Hepatocyte (in vitro differentiated cells): ENCODE measurements at regions not wholly inside any gene's neighbourhood (a gene's known extent, or its start where the extent isn't known, plus 50 kb on each side); places are given as distances from the start of the nearest gene placed in this dataset.

Experiments
- DNase-seq: peaks from one replicate; pipeline ENCODE4 v3.0.0-alpha.2; 2016; ENCODE audit warnings: low spot score
- H2AFZ ChIP-seq: fragments of 200-600 bp; sonication (generic); 2 replicates; pipeline ENCODE4 v1.6.0; 2016; ENCODE audit warnings: antibody characterized with exemption, mild to moderate bottlenecking
- H3K27ac ChIP-seq: fragments of 200-600 bp; sonication (generic); 2 replicates; pipeline ENCODE4 v1.5.1; 2016; ENCODE audit warnings: mild to moderate bottlenecking
- H3K27me3 ChIP-seq: fragments of 200-600 bp; sonication (generic); 2 replicates; pipeline ENCODE4 v1.6.1; 2016
- H3K36me3 ChIP-seq: fragments of 200-600 bp; sonication (generic); replicated peaks from 2 replicates; pipeline ENCODE4 v1.5.1; 2016; ENCODE audit warnings: low read depth; ENCODE audit not compliant: insufficient read depth
- H3K4me1 ChIP-seq: fragments of 200-600 bp; sonication (generic); 2 replicates; pipeline ENCODE4 v1.5.1; 2016; ENCODE audit warnings: mild to moderate bottlenecking, moderate library complexity; ENCODE audit not compliant: insufficient read depth
- H3K4me2 ChIP-seq: fragments of 200-600 bp; sonication (generic); 2 replicates; pipeline ENCODE4 v1.6.0; 2016
- H3K4me3 ChIP-seq: fragments of 200-600 bp; sonication (generic); 2 replicates; pipeline ENCODE4 v1.5.1; 2016; ENCODE audit warnings: mild to moderate bottlenecking
- H3K79me2 ChIP-seq: fragments of 200-600 bp; sonication (generic); 2 replicates; pipeline ENCODE4 v1.6.0; 2017; ENCODE audit warnings: mild to moderate bottlenecking
- H3K9me2 ChIP-seq: fragments of 200-600 bp; sonication (generic); replicated peaks from 2 replicates; pipeline ENCODE4 v1.6.0; 2017; ENCODE audit warnings: mild to moderate bottlenecking; ENCODE audit not compliant: insufficient read depth
- H3K9me3 ChIP-seq: fragments of 200-600 bp; sonication (generic); 2 replicates; pipeline ENCODE4 v1.5.1; 2016; ENCODE audit warnings: low read depth, mild to moderate bottlenecking
- H4K20me1 ChIP-seq: fragments of 200-600 bp; sonication (generic); 2 replicates; pipeline ENCODE4 v1.6.0; 2016; ENCODE audit warnings: mild to moderate bottlenecking; ENCODE audit not compliant: insufficient read depth, poor library complexity, severe bottlenecking
- EZH2 ChIP-seq: fragments of 200-600 bp; sonication (generic); IDR thresholded peaks from 2 replicates; pipeline ENCODE4 v1.6.1; 2016; ENCODE audit warnings: antibody characterized with exemption, mild to moderate bottlenecking, borderline replicate concordance
- EZH2phosphoT487 ChIP-seq: fragments of 200-600 bp; sonication (generic); IDR thresholded peaks from one replicate; pipeline ENCODE4 v1.6.1; 2018; ENCODE audit warnings: antibody characterized with exemption, mild to moderate bottlenecking, low read depth, moderate library complexity; ENCODE audit not compliant: unreplicated experiment, severe bottlenecking
- WGBS: methylation state at CpG from one replicate; pipeline ENCODE4 v1.1.6; 2016; ENCODE audit warnings: low lambda C conversion rate; ENCODE audit errors: missing lambda C conversion rate; 5-methylcytosine and 5-hydroxymethylcytosine counted together
- TF ChIP-seq, protein P1 (sequence below): fragments of 200-600 bp; sonication (generic); IDR thresholded peaks from 2 replicates; pipeline ENCODE4 v1.5.1; 2016; ENCODE audit warnings: antibody characterized with exemption, mild to moderate bottlenecking; ENCODE audit not compliant: poor library complexity

DNA sequence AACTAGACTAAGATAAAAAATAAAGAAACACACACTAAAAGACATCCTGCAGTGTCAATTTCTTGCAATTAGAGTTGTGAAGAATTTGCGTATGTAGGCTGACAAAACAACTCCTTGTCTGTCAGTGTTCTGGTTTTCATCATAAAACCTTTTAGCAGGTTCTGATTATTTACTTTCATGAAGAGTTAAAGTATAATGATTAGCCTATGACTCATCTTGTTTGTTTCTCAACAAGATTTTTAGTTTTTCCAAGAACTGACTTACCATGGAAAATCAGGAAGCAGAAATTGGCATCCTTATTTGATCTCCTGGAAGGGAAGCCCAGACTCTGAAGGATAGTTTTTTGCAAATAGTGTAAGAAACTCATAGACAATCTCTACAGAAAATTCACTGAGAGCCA, 848.7 kb upstream of the PCDH9 start:
- H3K36me3 ChIP-seq = no peaks in the 10 kb centered on the region
- 81% methylated on average over 1 of the region's 1 CpG for WGBS
- no peaks in the 10 kb centered on the region for H4K20me1 ChIP-seq
- H3K9me3 ChIP-seq = no peaks in the 10 kb centered on the region
- H3K79me2 ChIP-seq = no peaks in the 10 kb centered on the region
- no peak overlapping the region for H3K4me3 ChIP-seq
- no peaks in the 10 kb centered on the region for H3K27me3 ChIP-seq
- TF ChIP-seq, protein P1, sequence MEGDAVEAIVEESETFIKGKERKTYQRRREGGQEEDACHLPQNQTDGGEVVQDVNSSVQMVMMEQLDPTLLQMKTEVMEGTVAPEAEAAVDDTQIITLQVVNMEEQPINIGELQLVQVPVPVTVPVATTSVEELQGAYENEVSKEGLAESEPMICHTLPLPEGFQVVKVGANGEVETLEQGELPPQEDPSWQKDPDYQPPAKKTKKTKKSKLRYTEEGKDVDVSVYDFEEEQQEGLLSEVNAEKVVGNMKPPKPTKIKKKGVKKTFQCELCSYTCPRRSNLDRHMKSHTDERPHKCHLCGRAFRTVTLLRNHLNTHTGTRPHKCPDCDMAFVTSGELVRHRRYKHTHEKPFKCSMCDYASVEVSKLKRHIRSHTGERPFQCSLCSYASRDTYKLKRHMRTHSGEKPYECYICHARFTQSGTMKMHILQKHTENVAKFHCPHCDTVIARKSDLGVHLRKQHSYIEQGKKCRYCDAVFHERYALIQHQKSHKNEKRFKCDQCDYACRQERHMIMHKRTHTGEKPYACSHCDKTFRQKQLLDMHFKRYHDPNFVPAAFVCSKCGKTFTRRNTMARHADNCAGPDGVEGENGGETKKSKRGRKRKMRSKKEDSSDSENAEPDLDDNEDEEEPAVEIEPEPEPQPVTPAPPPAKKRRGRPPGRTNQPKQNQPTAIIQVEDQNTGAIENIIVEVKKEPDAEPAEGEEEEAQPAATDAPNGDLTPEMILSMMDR = no peak
- no peak for TF ChIP-seq EZH2
- TF ChIP-seq EZH2phosphoT487 = no peak
- H2AFZ ChIP-seq = no peak overlapping the region
- H3K4me1 ChIP-seq = no peaks in the 10 kb centered on the region
- no peak overlapping the region for H3K4me2 ChIP-seq
- H3K9me2 ChIP-seq = no peaks in the 10 kb centered on the region
- DNase-seq = no peak
- no peak overlapping the region for H3K27ac ChIP-seq

GRCh38 chr13:68078469-68078868, 848.3 kb upstream of the PCDH9 start:
- H2AFZ ChIP-seq = no peak overlapping the region
- H3K4me2 ChIP-seq = no peak overlapping the region
- no peaks in the 10 kb centered on the region for H3K9me3 ChIP-seq
- H3K36me3 ChIP-seq = no peaks in the 10 kb centered on the region
- TF ChIP-seq EZH2 (no peak), EZH2phosphoT487 (no peak)
- TF ChIP-seq, protein P1 = no peak
- H3K79me2 ChIP-seq = no peaks in the 10 kb centered on the region
- no peaks in the 10 kb centered on the region for H3K9me2 ChIP-seq
- H3K27ac ChIP-seq = no peak overlapping the region
- no peaks in the 10 kb centered on the region for H3K27me3 ChIP-seq
- H3K4me1 ChIP-seq = no peaks in the 10 kb centered on the region
- 92% methylated on average over 2 of the region's 2 CpGs for WGBS
- no peaks in the 10 kb centered on the region for H4K20me1 ChIP-seq
- DNase-seq = no peak
- H3K4me3 ChIP-seq = no peak overlapping the region

DNA sequence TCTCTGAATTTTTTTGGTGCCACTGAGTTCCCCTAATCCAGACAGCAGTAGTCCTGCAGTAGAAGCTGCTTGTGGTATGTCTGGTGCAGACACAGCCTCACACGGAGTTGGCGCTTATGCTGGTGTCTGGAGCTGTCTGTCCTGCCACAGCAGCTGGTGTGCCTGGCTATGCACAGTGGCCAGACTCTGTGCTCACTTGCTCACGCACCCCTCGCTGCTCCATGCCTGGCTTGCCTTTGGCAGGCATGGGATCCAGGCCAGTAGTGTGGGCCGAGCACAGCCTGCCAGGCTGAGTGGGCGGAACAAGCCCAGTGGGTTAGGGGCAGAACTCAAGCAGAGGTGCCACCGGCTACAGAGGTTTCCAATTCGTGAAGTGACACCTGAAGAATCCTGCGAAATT, 845.9 kb upstream of the PCDH9 start:
- Histone ChIP-seq H3K4me1 (no peaks in the 10 kb centered on the region), H3K4me3 (no peak overlapping the region), H2AFZ (no peak overlapping the region), H3K79me2 (no peaks in the 10 kb centered on the region), H3K4me2 (no peak overlapping the region), H4K20me1 (no peaks in the 10 kb centered on the region), H3K27ac (no peak overlapping the region), H3K9me3 (no peaks in the 10 kb centered on the region), H3K9me2 (no peaks in the 10 kb centered on the region), H3K27me3 (no peaks in the 10 kb centered on the region), H3K36me3 (no peaks in the 10 kb centered on the region)
- WGBS = 90% methylated on average over 9 of the region's 9 CpGs
- no peak for DNase-seq
- TF ChIP-seq, protein P1 = no peak
- TF ChIP-seq EZH2 = no peak
- TF ChIP-seq EZH2phosphoT487 = no peak
